Keratinocyte (primary cell): ENCODE measurements at regions not wholly inside any gene's neighbourhood (a gene's known extent, or its start where the extent isn't known, plus 50 kb on each side); places are given as distances from the start of the nearest gene placed in this dataset.

Source experiments
- DNase-seq: peaks from one replicate; pipeline ENCODE4 v3.0.0-alpha.2; 2011; ENCODE audit warnings: low read depth, missing footprints, low spot score
- FAIRE-seq: peaks from 2 replicates; lab custom pipeline; 2011; peaks lifted over from hg19 to GRCh38; lab: Jason Lieb, UNC
- H2AFZ ChIP-seq: 2 replicates; pipeline ENCODE4 v1.6.0; 2012; ENCODE audit warnings: low read length, control low read depth, inconsistent platforms; ENCODE audit not compliant: control insufficient read depth
- H3K27ac ChIP-seq: 2 replicates; pipeline ENCODE4 v1.5.1; 2011; ENCODE audit warnings: low read length; ENCODE audit not compliant: control insufficient read depth, insufficient read depth
- H3K27me3 ChIP-seq: 3 replicates; pipeline ENCODE4 v1.6.0; 2011; ENCODE audit warnings: low read length; ENCODE audit not compliant: control insufficient read depth, insufficient read depth; ENCODE audit errors: extremely low read depth
- H3K36me3 ChIP-seq, 2 experiments: 2 replicates in 1 of 2; 3 replicates in 1 of 2; pipeline ENCODE4 v1.5.1; 2011; ENCODE audit warnings: low read length in 2 of 2, mild to moderate bottlenecking in 1 of 2; ENCODE audit not compliant: control insufficient read depth in 2 of 2, insufficient read depth in 2 of 2; ENCODE audit errors: extremely low read depth in 1 of 2
- H3K4me1 ChIP-seq: 3 replicates; pipeline ENCODE4 v1.5.1; 2011; ENCODE audit warnings: low read length; ENCODE audit not compliant: control insufficient read depth, insufficient read depth; ENCODE audit errors: extremely low read depth
- H3K4me2 ChIP-seq: 3 replicates; pipeline ENCODE4 v1.6.0; 2011; ENCODE audit warnings: low read depth, low read length; ENCODE audit not compliant: control insufficient read depth, insufficient read depth; ENCODE audit errors: extremely low read depth
- H3K4me3 ChIP-seq, 3 experiments: fragments of 200-600 bp in 1 of 3; sonication (generic) in 1 of 3; 2 replicates in 2 of 3; 3 replicates in 1 of 3; pipeline ENCODE4 v1.5.1; 2011 to 2016; ENCODE audit warnings: low read length in 3 of 3, mild to moderate bottlenecking in 3 of 3, control low read depth in 2 of 3, inconsistent platforms in 1 of 3, low read depth in 1 of 3, mixed read lengths in 1 of 3, mixed run types in 1 of 3, moderate library complexity in 1 of 3; ENCODE audit not compliant: control insufficient read depth in 2 of 3, insufficient read depth in 2 of 3; ENCODE audit errors: extremely low read depth in 1 of 3
- H3K79me2 ChIP-seq: 2 replicates; pipeline ENCODE4 v1.6.0; 2012; ENCODE audit warnings: low read length; ENCODE audit not compliant: control insufficient read depth, insufficient read depth
- H3K9ac ChIP-seq: 3 replicates; pipeline ENCODE4 v1.6.0; 2011; ENCODE audit warnings: low read length; ENCODE audit not compliant: control insufficient read depth, insufficient read depth; ENCODE audit errors: extremely low read depth
- H3K9me1 ChIP-seq: 3 replicates; pipeline ENCODE4 v1.6.0; 2011; ENCODE audit warnings: low read length; ENCODE audit not compliant: control insufficient read depth, insufficient read depth; ENCODE audit errors: extremely low read depth
- H3K9me3 ChIP-seq: 2 replicates; pipeline ENCODE4 v1.5.1; 2012; ENCODE audit warnings: low read depth, low read length; ENCODE audit not compliant: control insufficient read depth
- H4K20me1 ChIP-seq: 3 replicates; pipeline ENCODE4 v1.6.0; 2011; ENCODE audit warnings: low read length; ENCODE audit not compliant: control insufficient read depth, insufficient read depth; ENCODE audit errors: extremely low read depth
- EZH2 ChIP-seq: IDR thresholded peaks from one replicate; pipeline ENCODE4 v1.6.1; 2012; ENCODE audit warnings: inconsistent platforms, mild to moderate bottlenecking, low read length, moderate library complexity
- dilution Hi-C: fragments of 300-500 bp; cut with MboI; formaldehyde crosslinking; loops from one replicate; pipeline ENCODE4 v1.7.0; 2020; ENCODE audit warnings: low sequenced_read_pairs; ENCODE audit not compliant: extremely low pct_ligation_motif_present
- TF ChIP-seq, protein P1 (sequence below), 3 experiments: IDR thresholded peaks in 1 of 3; conservative IDR thresholded peaks in 1 of 3; optimal IDR thresholded peaks in 1 of 3; 2 replicates in 2 of 3; 3 replicates in 1 of 3; pipeline versions ENCODE3 to v1.5.1; 2011; ENCODE audit warnings: low read length in 3 of 3, mild to moderate bottlenecking in 3 of 3, moderate library complexity in 2 of 3, control low read depth in 1 of 3, inconsistent platforms in 1 of 3; ENCODE audit not compliant: insufficient read depth in 2 of 3; ENCODE audit errors: extremely low read depth in 1 of 3

DNA sequence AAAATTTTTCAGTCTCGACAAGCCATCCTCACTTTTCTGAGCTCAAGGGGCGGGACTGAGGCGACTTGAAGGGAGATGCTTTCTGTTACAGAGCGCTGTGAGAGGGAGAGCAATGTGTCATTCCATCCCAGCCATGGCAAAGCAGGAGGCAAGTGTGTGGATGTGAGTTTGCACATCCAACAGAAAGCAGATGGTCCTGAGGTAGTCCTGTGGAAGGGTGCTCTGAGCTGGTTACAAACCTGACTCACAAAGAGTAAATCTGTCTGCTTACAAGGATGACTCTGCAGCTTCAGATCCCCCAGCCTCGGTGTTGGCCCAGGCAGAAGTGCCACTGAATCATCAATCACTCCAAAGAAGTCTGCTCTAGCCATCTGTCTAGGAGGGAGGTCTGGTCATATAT is 482.0 kb upstream of the DCC start:
- Histone ChIP-seq H3K9me3 (no peaks in the 10 kb centered on the region), H3K27me3 (no peaks in the 10 kb centered on the region), H3K79me2 (no peaks in the 10 kb centered on the region), H3K4me1 (no peaks in the 10 kb centered on the region), H4K20me1 (no peaks in the 10 kb centered on the region), H3K27ac (no peak overlapping the region), H3K9me1 (no peaks in the 10 kb centered on the region), H2AFZ (no peak overlapping the region), H3K4me3 (no peak overlapping the region), H3K9ac (no peak overlapping the region), H3K4me2 (no peak overlapping the region), H3K36me3 (no peaks in the 10 kb centered on the region)
- no peak for DNase-seq
- no peak for FAIRE-seq
- TF ChIP-seq, protein P1, sequence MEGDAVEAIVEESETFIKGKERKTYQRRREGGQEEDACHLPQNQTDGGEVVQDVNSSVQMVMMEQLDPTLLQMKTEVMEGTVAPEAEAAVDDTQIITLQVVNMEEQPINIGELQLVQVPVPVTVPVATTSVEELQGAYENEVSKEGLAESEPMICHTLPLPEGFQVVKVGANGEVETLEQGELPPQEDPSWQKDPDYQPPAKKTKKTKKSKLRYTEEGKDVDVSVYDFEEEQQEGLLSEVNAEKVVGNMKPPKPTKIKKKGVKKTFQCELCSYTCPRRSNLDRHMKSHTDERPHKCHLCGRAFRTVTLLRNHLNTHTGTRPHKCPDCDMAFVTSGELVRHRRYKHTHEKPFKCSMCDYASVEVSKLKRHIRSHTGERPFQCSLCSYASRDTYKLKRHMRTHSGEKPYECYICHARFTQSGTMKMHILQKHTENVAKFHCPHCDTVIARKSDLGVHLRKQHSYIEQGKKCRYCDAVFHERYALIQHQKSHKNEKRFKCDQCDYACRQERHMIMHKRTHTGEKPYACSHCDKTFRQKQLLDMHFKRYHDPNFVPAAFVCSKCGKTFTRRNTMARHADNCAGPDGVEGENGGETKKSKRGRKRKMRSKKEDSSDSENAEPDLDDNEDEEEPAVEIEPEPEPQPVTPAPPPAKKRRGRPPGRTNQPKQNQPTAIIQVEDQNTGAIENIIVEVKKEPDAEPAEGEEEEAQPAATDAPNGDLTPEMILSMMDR (optimal IDR thresholded peaks at IDR 0.05 in 1 of 3, IDR thresholded peaks at IDR 0.05 in 1 of 3, conservative IDR thresholded peaks at IDR 0.05 in 1 of 3; ENCODE audit: extremely low read depth in 1 of 3, insufficient read depth in 2 of 3, low read length in 3 of 3): no peak
- no peak for TF ChIP-seq EZH2
- dilution Hi-C loops: no loop called here

- dilution Hi-C loops: no loop called here
- H3K27ac ChIP-seq: no peak overlapping the region
- no peak overlapping the region for H3K4me3 ChIP-seq
- H3K27me3 ChIP-seq: no peaks in the 10 kb centered on the region
- no peaks in the 10 kb centered on the region for H3K4me1 ChIP-seq
- no peaks in the 10 kb centered on the region for H3K9me3 ChIP-seq
- TF ChIP-seq, protein P1 (optimal IDR thresholded peaks at IDR 0.05 in 1 of 3, IDR thresholded peaks at IDR 0.05 in 1 of 3, conservative IDR thresholded peaks at IDR 0.05 in 1 of 3; ENCODE audit: extremely low read depth in 1 of 3, insufficient read depth in 2 of 3, low read length in 3 of 3): no peak
- no peak for TF ChIP-seq EZH2
- no peaks in the 10 kb centered on the region for H3K9me1 ChIP-seq
- DNase-seq (no peak), FAIRE-seq (no peak)
- no peaks in the 10 kb centered on the region for H4K20me1 ChIP-seq
- no peaks in the 10 kb centered on the region for H3K36me3 ChIP-seq
- H2AFZ ChIP-seq: no peak overlapping the region
- no peaks in the 10 kb centered on the region for H3K79me2 ChIP-seq
- no peak overlapping the region for H3K9ac ChIP-seq
- no peak overlapping the region for H3K4me2 ChIP-seq
These were observed 479.0 kb upstream of the DCC start for GRCh38 chr18:51861046-51861445.
